ENCODE measurements at regions not wholly inside any gene's neighbourhood (a gene's known extent, or its start where the extent isn't known, plus 50 kb on each side); places are given as distances from the start of the nearest gene placed in this dataset.

DNA sequence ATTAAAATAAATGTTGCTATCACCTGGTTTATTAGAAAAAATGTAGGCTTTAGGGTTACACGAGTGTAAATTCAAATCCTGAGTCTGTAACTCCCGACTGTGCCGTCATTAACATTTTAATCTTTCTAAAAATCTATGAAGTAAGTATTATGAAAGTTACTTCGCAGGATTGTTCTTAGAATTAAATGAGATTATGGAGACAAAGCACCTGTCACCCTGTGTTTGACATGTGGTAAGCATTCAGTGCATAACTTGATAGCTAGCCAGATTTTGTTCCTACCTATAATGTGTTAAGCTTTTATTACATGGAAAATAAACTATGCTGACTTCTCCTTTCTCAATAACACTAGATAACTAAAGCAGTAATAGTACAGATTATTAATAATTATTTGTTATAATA is 429.7 kb upstream of the MMS22L start:
- ATAC-seq, result no peak
- TF ChIP-seq ZNF70 (CRISPR knock-in tag; IDR thresholded peaks at IDR 0.05), result no peak
- no peak for TF ChIP-seq GLIS3 (CRISPR knock-in tag; IDR thresholded peaks at IDR 0.05)
- no peak for TF ChIP-seq ZC3H10 (CRISPR knock-in tag; IDR thresholded peaks at IDR 0.05)
- no peak for TF ChIP-seq ZFP3 (CRISPR knock-in tag; IDR thresholded peaks at IDR 0.05)
- TF ChIP-seq TOX (CRISPR knock-in tag; IDR thresholded peaks at IDR 0.05; ENCODE audit: borderline replicate concordance), result no peak
- TF ChIP-seq BACH2 (CRISPR knock-in tag; IDR thresholded peaks at IDR 0.05; ENCODE audit: borderline replicate concordance), result no peak
- TF ChIP-seq TCF4 (CRISPR knock-in tag; IDR thresholded peaks at IDR 0.05; ENCODE audit: borderline replicate concordance), result no peak
- TF ChIP-seq RARB (CRISPR knock-in tag; IDR thresholded peaks at IDR 0.05), result no peak
- TF ChIP-seq ESRRG (CRISPR knock-in tag; IDR thresholded peaks at IDR 0.05), result no peak
- TF ChIP-seq POU6F1 (CRISPR knock-in tag; IDR thresholded peaks at IDR 0.05; ENCODE audit: borderline replicate concordance, low read depth), result no peak

DNA sequence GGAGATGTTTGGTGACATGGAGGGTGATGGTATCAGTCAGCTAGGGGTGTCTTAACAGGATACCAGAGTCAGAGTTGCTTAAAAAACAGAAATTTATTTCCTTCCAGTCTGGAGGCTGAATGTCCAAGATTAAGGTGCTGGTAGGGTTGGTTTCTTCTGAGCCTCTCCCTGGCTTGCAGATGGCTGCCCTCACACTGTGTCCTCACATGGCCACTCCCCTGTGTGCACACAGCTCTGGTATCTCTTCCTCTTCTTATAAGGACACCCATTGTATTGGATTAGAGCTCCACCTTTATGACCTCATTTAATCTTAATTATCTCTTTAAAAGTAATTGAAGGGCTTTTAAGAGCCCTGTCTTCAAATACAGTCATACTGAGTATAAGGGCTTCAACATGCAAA is 431.8 kb upstream of the MMS22L start:
- ATAC-seq, result no peak
- no peak for TF ChIP-seq ISL1 (CRISPR knock-in tag; IDR thresholded peaks at IDR 0.05)
- no peak for TF ChIP-seq PATZ1 (CRISPR knock-in tag; IDR thresholded peaks at IDR 0.05; ENCODE audit: borderline replicate concordance)
- TF ChIP-seq ZNF565 (CRISPR knock-in tag; conservative IDR thresholded peaks at IDR 0.05; ENCODE audit: low read depth), result no peak
- TF ChIP-seq POU6F1 (CRISPR knock-in tag; IDR thresholded peaks at IDR 0.05; ENCODE audit: borderline replicate concordance, low read depth), result no peak
- no peak for TF ChIP-seq ARNTL (CRISPR knock-in tag; IDR thresholded peaks at IDR 0.05; ENCODE audit: borderline replicate concordance, low read depth)
- TF ChIP-seq TOX (CRISPR knock-in tag; IDR thresholded peaks at IDR 0.05; ENCODE audit: borderline replicate concordance), result no peak
- TF ChIP-seq GLIS3 (CRISPR knock-in tag; IDR thresholded peaks at IDR 0.05), result no peak
- TF ChIP-seq TCF4 (CRISPR knock-in tag; IDR thresholded peaks at IDR 0.05; ENCODE audit: borderline replicate concordance), result no peak
- TF ChIP-seq RARB (CRISPR knock-in tag; IDR thresholded peaks at IDR 0.05), result no peak
- TF ChIP-seq PPARA (CRISPR knock-in tag; IDR thresholded peaks at IDR 0.05; ENCODE audit: borderline replicate concordance), result no peak
- TF ChIP-seq, protein P1, sequence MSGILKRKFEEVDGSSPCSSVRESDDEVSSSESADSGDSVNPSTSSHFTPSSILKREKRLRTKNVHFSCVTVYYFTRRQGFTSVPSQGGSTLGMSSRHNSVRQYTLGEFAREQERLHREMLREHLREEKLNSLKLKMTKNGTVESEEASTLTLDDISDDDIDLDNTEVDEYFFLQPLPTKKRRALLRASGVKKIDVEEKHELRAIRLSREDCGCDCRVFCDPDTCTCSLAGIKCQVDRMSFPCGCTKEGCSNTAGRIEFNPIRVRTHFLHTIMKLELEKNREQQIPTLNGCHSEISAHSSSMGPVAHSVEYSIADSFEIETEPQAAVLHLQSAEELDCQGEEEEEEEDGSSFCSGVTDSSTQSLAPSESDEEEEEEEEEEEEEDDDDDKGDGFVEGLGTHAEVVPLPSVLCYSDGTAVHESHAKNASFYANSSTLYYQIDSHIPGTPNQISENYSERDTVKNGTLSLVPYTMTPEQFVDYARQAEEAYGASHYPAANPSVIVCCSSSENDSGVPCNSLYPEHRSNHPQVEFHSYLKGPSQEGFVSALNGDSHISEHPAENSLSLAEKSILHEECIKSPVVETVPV (CRISPR knock-in tag; IDR thresholded peaks at IDR 0.05), result no peak
- no peak for TF ChIP-seq ESRRG (CRISPR knock-in tag; IDR thresholded peaks at IDR 0.05)
- no peak for TF ChIP-seq TSHZ2 (CRISPR knock-in tag; IDR thresholded peaks at IDR 0.05)
- TF ChIP-seq ZNF8 (CRISPR knock-in tag; IDR thresholded peaks at IDR 0.05), result no peak
- TF ChIP-seq BACH2 (CRISPR knock-in tag; IDR thresholded peaks at IDR 0.05; ENCODE audit: borderline replicate concordance), result no peak
- no peak for TF ChIP-seq SNAI2 (CRISPR knock-in tag; IDR thresholded peaks at IDR 0.05)

DNA sequence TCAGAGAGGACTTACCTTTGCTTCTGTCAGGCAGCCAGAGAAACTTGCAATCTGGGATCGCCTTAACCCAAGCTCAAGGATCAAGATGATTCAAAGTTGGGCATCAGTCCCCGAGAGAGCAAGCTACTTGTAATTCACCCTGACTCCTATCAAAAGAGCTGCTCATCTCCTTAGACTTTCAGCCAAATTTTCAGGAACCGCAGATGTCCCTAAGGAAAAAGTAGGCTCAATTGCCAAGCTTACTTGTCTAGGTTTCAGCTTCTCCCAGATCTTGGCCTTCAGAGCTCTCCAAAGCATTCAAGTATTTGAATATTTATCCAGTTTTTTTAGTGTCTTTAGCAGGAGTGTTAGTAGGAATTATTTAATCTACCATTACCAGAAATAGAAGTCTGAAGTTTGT is 434.1 kb upstream of the MMS22L start:
- ATAC-seq, result no peak
- no peak for TF ChIP-seq PPARA (CRISPR knock-in tag; IDR thresholded peaks at IDR 0.05; ENCODE audit: borderline replicate concordance)
- TF ChIP-seq, protein P2, sequence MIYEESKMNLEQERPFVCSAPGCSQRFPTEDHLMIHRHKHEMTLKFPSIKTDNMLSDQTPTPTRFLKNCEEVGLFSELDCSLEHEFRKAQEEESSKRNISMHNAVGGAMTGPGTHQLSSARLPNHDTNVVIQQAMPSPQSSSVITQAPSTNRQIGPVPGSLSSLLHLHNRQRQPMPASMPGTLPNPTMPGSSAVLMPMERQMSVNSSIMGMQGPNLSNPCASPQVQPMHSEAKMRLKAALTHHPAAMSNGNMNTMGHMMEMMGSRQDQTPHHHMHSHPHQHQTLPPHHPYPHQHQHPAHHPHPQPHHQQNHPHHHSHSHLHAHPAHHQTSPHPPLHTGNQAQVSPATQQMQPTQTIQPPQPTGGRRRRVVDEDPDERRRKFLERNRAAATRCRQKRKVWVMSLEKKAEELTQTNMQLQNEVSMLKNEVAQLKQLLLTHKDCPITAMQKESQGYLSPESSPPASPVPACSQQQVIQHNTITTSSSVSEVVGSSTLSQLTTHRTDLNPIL (CRISPR knock-in tag; IDR thresholded peaks at IDR 0.05; ENCODE audit: low read depth), result no peak
- no peak for TF ChIP-seq TSHZ2 (CRISPR knock-in tag; IDR thresholded peaks at IDR 0.05)
- TF ChIP-seq GLIS3 (CRISPR knock-in tag; IDR thresholded peaks at IDR 0.05), result no peak
- no peak for TF ChIP-seq TCF4 (CRISPR knock-in tag; IDR thresholded peaks at IDR 0.05; ENCODE audit: borderline replicate concordance)
- TF ChIP-seq TOX (CRISPR knock-in tag; IDR thresholded peaks at IDR 0.05; ENCODE audit: borderline replicate concordance), result no peak

All from SK-N-SH treated with all-trans-retinoic acid at 6 μM for 48 hours (cell line).